SHP77 treated with DMSO at 0.1 percent for 48 hours (cell line): ENCODE measurements at regions not wholly inside any gene's neighbourhood (a gene's known extent, or its start where the extent isn't known, plus 50 kb on each side); places are given as distances from the start of the nearest gene placed in this dataset.
"Not testable (repeated sequence)": the region's sequence is repeated elsewhere in the genome, so short reads cannot be mapped to it uniquely, and the experiment has no call there.

ENCODE experiments used
- DNase-seq: peaks from one replicate; lab custom pipeline; 2025; lab: John Stamatoyannopoulos, UW

DNA sequence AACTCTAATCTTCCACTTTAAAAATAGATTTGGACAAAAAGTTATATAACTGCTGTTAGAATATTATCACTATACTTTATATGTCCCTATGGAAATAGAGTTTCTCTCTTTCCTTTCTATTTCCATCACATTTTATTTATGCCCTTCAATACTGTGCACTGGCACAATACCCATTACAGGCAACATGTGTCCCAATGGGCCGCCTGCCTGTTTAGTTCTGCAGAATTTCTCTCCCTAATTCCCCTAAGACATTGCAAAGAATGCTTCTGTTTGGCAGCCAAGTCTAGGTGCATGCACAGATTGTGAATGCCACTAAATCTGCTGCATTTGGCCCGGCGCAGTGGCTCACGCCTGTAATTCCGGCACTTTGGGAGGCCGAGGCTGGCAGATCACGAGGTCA, 520.4 kb upstream of the FLRT2 start:
- DNase-seq = no peak

DNA sequence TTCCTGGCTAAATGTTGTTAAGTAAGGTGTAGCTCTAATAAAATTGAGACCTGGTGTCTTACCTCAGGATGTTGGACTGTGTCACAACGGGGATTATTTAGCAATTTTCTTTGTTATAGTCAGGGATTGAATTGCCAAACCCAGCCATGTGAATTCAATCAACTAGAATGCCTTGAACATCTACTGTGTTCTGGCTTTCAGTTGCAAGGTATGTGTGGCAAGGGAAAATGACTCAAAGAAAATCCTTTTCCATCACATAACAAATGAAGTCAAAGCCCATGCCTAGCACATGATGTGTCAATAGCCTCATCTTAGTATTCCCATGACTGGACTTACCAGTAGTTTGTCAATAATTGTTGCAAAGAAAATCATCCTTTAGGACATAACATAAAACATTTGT, 519.8 kb upstream of the FLRT2 start:
- no peak for DNase-seq

DNA sequence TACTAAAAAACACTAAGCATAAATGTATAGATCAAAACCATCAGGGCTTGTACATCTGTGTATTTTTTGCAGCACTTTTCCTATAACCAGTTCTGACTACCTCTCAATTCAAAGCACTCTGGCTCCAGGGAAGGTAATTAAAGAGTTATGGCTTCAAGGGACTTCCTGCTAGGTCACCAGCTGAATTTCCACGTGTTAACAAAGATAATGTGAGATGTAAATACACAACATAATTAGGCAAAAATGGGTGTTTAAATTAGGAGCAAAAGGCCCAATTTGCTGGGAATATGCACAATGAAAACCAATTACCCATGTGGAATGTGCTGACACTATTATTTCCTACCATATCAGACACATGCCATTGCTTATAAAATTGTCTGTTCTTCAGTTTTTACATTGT, 513.4 kb upstream of the FLRT2 start:
- no peak for DNase-seq

GRCh38 chr14:85023866-85024265, 506.1 kb upstream of the FLRT2 start:
- not testable (repeated sequence) for DNase-seq

GRCh38 chr14:85024931-85025330, 505.0 kb upstream of the FLRT2 start:
- no peak for DNase-seq

DNA sequence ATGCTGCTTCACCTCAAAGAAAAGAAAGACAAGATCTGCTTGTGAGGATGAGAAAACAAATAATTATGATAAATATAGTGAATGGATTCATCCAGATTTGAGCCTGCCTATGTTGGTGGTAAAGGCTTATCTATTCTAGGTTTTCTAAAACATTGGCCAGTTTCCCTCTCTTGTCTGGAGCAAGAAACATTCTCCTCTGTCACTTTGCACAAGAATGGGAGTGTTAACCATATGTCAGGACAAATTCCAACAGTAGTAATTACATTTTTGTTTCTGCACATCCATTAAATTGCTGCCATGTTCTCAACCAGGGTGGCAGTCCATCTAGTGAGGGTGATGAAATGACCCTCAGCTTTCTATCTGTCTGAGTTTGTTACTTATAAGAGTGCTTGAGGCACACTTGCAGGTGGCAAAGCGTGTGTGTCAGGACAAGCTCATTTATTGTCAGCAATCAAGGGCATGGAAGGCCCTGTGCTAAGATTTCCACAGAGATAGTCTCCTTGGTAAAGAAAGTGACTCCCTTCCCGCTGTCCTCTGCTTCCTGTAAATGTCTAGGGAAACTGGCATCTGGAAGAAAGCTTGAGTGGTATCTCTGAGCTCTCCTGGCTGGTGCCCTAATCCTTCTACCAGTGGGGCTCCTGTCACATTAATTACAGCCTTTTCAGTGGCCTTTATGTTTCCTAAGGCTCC, 502.1 kb upstream of the FLRT2 start:
- no peak for DNase-seq

DNA sequence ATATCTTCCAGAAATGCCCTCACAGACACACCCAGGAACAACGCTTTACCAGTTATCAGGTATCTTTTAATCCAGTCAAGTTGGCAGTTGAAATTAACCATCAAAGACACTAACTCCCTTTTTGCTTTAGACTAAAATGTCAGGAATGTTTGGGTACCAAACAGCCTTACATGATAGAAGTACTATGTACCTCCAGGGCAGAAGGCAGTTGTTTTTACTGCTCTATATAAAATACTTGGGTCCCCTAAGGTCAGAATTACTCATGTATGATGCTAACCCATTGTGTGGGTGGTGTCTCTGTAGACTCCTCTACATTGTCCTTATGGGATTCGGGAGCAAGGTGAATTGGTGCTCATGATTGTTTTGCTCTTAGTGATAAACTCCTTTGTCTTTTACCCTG, 492.5 kb upstream of the FLRT2 start:
- no peak for DNase-seq

- no peak for DNase-seq
Observed at GRCh38 chr14:85038526-85039352, 491.2 kb upstream of the FLRT2 start.

DNA sequence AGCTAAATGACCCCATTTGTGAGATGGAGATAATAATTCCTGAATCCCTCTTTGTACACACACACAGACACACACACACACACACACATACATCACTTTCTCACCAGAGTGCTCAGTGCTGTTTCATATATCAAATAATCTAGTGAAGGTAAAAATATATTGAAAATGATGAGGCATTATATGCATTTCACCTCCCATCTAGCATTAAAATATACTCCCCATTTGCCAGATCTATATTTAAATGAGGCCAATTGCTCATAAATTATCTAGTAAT, 490.7 kb upstream of the FLRT2 start:
- no peak for DNase-seq

DNA sequence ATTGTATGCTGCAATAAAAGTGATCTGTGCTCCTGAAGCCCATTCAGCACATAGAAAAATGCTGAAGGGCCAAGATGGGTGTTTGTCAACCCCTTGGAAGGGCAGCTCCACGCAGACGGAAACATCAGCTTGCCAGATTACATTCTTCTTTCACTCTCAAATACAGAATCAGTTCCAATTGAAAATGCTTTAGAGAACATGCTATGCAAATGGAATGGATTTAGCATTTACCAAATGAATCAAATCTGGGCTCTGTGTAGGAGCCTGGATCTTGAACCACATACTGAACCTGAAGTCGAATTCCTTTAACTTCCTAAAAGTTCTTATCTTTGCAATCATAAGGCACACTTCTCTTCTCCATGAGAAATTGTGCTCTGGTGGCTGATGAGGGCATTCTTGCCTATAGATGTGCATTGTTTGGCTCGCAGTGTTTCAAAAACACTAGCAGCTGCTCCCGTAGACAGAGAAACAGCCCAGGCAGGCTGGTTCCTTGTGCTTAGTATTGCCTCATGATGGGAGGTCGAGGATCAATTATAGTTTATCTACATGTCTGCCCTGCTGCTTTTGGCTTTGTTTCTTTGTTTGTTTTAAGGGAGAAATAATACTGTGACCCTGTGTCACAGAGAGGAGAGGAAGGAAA, 489.8 kb upstream of the FLRT2 start:
- no peak for DNase-seq

GRCh38 chr14:85041618-85042017, 488.3 kb upstream of the FLRT2 start:
- no peak for DNase-seq

DNA sequence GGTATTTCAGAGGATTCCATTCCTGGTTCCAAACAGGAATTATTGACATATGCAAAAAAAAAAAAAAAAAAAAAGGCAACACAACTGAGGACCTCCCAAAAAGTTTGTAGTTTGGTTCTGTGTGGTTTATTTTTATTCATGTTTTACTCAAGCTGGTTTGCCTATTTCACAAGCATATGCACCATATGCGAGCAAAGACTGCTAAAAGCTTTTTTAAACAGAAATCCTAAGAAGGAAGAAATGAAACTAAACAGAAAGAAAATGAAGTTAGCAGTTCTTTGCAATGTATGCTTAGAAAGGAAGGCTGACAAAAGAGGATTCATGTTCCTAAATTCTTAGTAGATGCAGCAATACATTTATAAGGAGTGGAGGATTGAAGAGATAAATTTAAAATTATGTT, 487.6 kb upstream of the FLRT2 start:
- no peak for DNase-seq

DNA sequence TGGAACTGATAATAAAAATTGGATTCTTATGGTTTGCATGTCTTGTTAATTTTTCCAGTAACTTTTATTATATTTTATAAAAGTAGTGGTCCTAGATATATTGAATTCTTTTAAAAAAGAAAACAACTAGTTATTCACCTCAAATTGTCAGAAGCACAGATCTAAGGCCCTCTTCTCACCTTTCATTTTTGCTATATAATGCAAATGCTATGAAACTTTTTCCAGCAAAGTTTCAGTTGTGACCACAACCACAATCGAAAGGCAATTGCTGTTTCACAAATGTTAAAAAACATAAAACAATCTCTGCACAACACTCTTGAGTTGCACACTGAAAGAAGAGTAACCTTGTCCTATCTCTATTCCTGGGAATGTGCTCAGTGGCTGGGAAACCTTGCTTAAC, 479.8 kb upstream of the FLRT2 start:
- DNase-seq = no peak

DNA sequence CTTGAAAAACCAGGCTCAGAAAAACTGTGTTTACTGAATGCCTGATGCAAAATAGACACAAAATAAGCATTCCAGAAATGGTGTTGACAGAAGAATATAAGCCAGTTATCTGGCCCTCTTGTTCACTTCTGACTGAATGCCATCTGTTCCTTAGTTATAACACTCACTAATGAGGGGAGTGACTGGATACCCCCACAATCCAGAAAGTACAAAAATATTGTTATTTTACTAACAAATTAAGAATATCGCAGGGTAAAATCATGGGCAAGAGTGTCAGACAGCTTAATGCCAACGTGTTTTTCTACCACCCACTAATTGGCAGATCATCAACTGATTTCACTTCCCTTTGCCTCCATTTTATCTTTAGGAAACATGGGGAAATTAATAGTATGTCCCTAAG, 477.3 kb upstream of the FLRT2 start:
- no peak for DNase-seq

DNA sequence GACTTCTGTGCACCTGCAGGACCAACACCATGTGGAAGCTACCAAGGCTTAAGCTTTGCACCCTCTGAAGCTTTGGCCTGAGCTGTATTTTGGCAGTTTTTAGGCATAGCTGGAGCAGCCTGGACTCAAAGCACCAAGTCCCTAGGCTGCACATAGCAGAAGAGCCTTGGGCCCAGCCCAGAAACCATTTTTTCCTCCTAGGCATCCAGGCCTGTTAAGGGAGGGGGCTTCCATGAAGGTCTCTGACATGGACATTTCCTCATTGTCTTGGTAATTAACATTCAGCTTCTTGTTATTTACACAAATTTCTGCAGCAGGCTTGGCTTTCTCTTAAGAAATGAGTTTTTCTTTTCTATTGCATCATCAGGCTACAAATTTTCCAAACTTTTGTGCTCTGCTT, 475.8 kb upstream of the FLRT2 start:
- DNase-seq = no peak

DNA sequence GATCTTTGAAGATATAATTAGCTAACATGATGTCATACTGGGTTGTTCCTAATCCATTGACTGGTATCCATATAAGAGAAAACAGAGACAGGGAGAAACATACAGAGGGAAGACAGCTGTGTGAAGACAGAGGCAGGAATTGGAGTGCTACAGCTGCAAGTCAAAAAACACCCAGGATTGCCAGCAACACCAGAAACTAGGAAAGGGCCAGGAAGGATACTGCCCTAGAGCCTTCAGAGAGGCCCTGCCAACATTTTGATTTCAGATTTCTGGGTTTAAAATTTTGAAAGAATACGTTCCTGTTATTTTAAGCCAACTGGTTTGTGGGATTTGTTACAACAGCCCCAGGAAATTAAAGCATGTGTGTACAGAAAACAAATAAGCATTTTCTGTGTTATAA, 473.7 kb upstream of the FLRT2 start:
- DNase-seq = no peak

DNA sequence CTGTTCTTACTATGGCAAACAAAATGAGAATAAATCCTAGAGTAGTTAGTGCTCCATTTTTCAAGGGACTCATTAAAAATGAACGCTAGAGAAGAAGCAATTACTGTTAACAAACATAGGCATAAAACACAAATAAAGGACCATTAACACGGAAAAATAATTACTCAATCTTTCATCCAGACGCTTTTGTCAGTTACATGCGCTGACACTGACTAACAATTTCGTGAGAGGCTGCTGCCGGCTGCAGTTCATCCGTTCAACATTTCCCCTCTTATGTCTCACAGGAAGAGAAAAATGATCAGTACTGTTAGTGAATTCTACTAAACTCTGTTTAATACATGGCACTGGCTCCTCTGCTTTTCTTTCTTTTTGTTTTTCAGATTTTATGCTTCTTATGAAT, 472.7 kb upstream of the FLRT2 start:
- no peak for DNase-seq

- DNase-seq = no peak
Observed at GRCh38 chr14:85058150-85058549, 471.8 kb upstream of the FLRT2 start.

DNA sequence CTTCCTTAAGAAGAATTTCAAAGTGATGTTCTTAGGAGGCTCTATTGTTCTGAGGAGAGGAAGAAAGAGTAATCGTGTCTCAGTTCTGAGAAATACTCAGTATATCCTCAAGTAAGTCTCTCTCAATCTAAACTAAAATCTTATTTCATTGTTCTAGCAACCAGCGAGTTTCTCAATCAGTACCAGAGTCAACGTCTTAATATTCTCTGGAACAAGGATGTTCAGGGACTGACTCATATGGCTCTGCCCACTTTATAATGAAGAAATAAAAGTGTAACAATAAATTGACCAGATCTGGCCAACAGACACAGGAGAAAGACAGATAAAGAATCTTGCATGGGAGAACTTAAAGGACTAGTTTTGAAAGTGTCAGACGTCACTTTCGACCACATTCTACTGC, 469.8 kb upstream of the FLRT2 start:
- no peak for DNase-seq

DNA sequence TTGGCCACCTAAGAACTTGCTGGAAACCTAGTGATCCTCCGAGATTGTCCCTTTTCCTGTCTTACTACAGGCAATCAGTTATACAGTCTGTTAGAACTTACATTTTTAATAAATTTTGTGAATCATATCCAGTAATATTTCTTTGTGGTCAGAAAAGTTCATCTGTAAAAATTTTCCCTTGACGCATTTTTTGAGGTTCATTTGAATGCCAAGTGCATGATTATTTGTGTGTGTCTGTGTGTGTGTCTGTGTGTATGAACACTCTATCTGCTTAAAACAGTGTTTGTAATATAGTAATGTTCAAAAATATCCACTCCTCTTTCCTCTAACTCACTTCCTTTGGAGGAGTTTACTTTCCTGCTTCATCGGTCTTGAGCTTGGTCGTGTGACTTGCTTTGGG, 468.7 kb upstream of the FLRT2 start:
- no peak for DNase-seq

DNA sequence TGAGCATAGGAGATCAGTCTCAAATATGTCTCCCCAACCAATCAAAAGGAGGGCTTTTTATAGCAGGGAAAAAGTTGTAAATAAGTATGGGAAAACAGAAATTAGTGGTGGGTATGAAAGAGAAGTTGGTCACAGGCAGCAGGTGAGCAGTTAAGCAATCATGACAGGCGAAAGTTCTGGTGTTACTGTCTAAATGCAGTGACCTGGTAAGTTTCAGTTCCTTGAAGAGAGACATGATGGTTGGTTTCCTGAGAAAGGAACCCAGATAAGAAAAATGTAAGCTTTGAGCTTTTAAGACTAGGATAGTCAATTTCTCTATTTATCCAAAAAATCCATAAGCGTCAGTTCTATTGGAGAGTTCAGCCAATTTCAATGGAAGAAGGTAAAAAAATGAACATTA, 466.2 kb upstream of the FLRT2 start:
- no peak for DNase-seq

DNA sequence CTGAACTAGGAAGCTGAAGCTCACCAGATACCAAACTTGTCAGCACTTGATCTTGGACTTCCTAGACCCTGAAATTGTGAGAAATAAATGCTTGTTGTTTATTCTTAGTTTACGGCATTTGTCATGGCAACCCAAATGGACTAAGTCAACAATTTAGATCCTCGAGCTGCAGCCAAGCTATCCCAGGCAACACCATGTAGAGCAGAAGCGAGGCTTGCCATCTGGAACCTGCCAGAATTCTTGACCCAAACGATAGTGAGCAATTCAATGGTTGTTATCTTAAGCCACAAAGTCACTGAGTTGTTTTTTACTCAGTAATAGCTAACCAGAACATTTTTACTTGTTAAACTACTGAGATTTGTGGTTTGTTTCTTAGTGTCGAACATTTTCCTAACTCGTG, 458.5 kb upstream of the FLRT2 start:
- DNase-seq = no peak

DNA sequence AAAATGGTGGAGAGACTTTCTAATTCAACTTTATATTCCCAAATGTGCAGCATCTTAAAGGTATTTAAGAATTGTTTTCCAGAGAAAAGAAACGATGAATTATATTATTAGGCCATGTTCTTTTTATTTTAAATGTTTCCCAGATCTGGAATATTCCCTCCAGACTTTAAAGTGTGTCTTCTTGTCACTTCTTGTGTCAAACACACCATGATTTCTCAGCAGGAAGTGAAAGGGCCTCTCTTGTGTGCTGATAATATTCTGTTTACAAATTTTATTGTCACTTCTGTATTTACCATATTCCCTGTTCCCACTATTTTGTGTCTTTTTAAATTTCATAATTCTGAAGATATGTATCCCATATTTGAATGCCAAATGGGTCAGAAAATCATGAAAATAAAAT, 455.0 kb upstream of the FLRT2 start:
- no peak for DNase-seq
